Caki2 (cell line): ENCODE measurements at regions not wholly inside any gene's neighbourhood (a gene's known extent, or its start where the extent isn't known, plus 50 kb on each side); places are given as distances from the start of the nearest gene placed in this dataset.
"Not testable (repeated sequence)": the region's sequence is repeated elsewhere in the genome, so short reads cannot be mapped to it uniquely, and the experiment has no call there.

ENCODE experiments used
- DNase-seq: peaks from one replicate; pipeline ENCODE4 v3.0.0-alpha.2; 2015; ENCODE audit warnings: low read depth
- in situ Hi-C: cut with HindIII; loops from 2 replicates; pipeline ENCODE4 v1.10.0; 2016; ENCODE audit warnings: low sequenced_read_pairs, low pct_unique_long_range_greater_than_20kb, mixed read lengths

GRCh38 chr2:36302911-36303310 is 52.7 kb upstream of the CRIM1 start:
- in situ Hi-C loops = no loop called here
- no peak for DNase-seq

- no peak for DNase-seq
- in situ Hi-C loops = no loop called here
These were observed 53.7 kb upstream of the CRIM1 start for GRCh38 chr2:36301843-36302242.

- in situ Hi-C loops = no loop called here
- no peak for DNase-seq
These were observed 54.9 kb upstream of the CRIM1 start for GRCh38 chr2:36300697-36301096.

GRCh38 chr2:36296798-36297197 is 58.8 kb upstream of the CRIM1 start:
- DNase-seq = no peak
- in situ Hi-C loops = no loop called here

- no peak for DNase-seq
- in situ Hi-C loops = no loop called here
These were observed 61.3 kb upstream of the CRIM1 start for GRCh38 chr2:36294316-36294721.

GRCh38 chr2:36290306-36290856 is 65.2 kb upstream of the CRIM1 start:
- no peak for DNase-seq
- in situ Hi-C loops = no loop called here

GRCh38 chr2:36289731-36290130 is 65.8 kb upstream of the CRIM1 start:
- DNase-seq = no peak
- in situ Hi-C loops = no loop called here

GRCh38 chr2:36287363-36288275 is 68.0 kb upstream of the CRIM1 start:
- in situ Hi-C loops = no loop called here
- no peak for DNase-seq

- DNase-seq = not testable (repeated sequence)
These were observed 76.1 kb upstream of the CRIM1 start for GRCh38 chr2:36279506-36279905.

GRCh38 chr2:36277881-36278523 is 77.6 kb upstream of the CRIM1 start:
- no peak for DNase-seq
- in situ Hi-C loops = no loop called here

More at GRCh38 chr2:36279506-36279905, 76.1 kb upstream of the CRIM1 start:
- in situ Hi-C loops = not testable (repeated sequence)

- peak; percentile 23 for DNase-seq
- in situ Hi-C loops = no loop called here
These were observed 78.3 kb upstream of the CRIM1 start for GRCh38 chr2:36277146-36277808.

- DNase-seq = no peak
- in situ Hi-C loops = no loop called here
These were observed 84.3 kb upstream of the CRIM1 start for GRCh38 chr2:36271266-36271665.

- DNase-seq = no peak
- in situ Hi-C loops = no loop called here
These were observed 84.8 kb upstream of the CRIM1 start for GRCh38 chr2:36270758-36271157.

- no peak for DNase-seq
- in situ Hi-C loops = no loop called here
These were observed 88.4 kb upstream of the CRIM1 start for GRCh38 chr2:36267194-36267593.

- in situ Hi-C loops = no loop called here
- no peak for DNase-seq
These were observed 88.9 kb upstream of the CRIM1 start for GRCh38 chr2:36266536-36267121.

- DNase-seq = no peak
- in situ Hi-C loops = no loop called here
These were observed 93.0 kb upstream of the CRIM1 start for GRCh38 chr2:36262581-36262980.

GRCh38 chr2:36255863-36256262 is 99.7 kb upstream of the CRIM1 start:
- no peak for DNase-seq
- in situ Hi-C loops = no loop called here

- in situ Hi-C loops = no loop called here
These were observed 102.5 kb upstream of the CRIM1 start for GRCh38 chr2:36253086-36253485.

More at GRCh38 chr2:36253086-36253485, 102.5 kb upstream of the CRIM1 start:
- DNase-seq = no peak
